ENCODE measurements at regions not wholly inside any gene's neighbourhood (a gene's known extent, or its start where the extent isn't known, plus 50 kb on each side); places are given as distances from the start of the nearest gene placed in this dataset.

GRCh38 chr9:89719202-89719601, 114.4 kb downstream of the GADD45G start:
- intact Hi-C loops (cut with DNase I) = no loop called here
- WGBS, 4 donors = 80 to 94% (median 89%) methylated on average over 4 of the region's 4 CpGs
- Histone ChIP-seq H3K9me3 (replicated peaks in 1 of 3) (no peaks in the 10 kb centered on the region), H3K36me3 (replicated peaks in 1 of 2) (no peaks in the 10 kb centered on the region), H3K27ac (no peak overlapping the region), H3K4me3 (no peak overlapping the region), H3K4me1 (replicated peaks in 1 of 2) (no peaks in the 10 kb centered on the region), H3K27me3 (no peaks in the 10 kb centered on the region)
- DNase-seq = no peak
- TF ChIP-seq CTCF (IDR thresholded peaks at IDR 0.05) (no peak), POLR2A (IDR thresholded peaks at IDR 0.05) (no peak)

GRCh38 chr9:89720696-89721175, 115.9 kb downstream of the GADD45G start:
- H3K9me3 ChIP-seq (replicated peaks in 1 of 3) = no peaks in the 10 kb centered on the region
- H3K4me1 ChIP-seq (replicated peaks in 1 of 2) = no peaks in the 10 kb centered on the region
- no peak for DNase-seq
- H3K4me3 ChIP-seq = no peak overlapping the region
- H3K27ac ChIP-seq = no peak overlapping the region
- TF ChIP-seq CTCF (IDR thresholded peaks at IDR 0.05) (no peak), POLR2A (IDR thresholded peaks at IDR 0.05) (no peak)
- WGBS, 4 donors = 71 to 82% (median 79%) methylated on average over 4 of the region's 4 CpGs
- no peaks in the 10 kb centered on the region for H3K27me3 ChIP-seq
- intact Hi-C loops (cut with DNase I) = no loop called here
- H3K36me3 ChIP-seq (replicated peaks in 1 of 2) = no peaks in the 10 kb centered on the region

GRCh38 chr9:89721176-89721700, 116.4 kb downstream of the GADD45G start:
- H3K4me1 ChIP-seq (replicated peaks in 1 of 2) = no peaks in the 10 kb centered on the region
- no peak for DNase-seq
- H3K36me3 ChIP-seq (replicated peaks in 1 of 2) = no peaks in the 10 kb centered on the region
- H3K4me3 ChIP-seq = no peak overlapping the region
- H3K27ac ChIP-seq = no peak overlapping the region
- intact Hi-C loops (cut with DNase I) = no loop called here
- no peaks in the 10 kb centered on the region for H3K27me3 ChIP-seq
- 71 to 85% (median 74%) methylated on average over 3 to 4 of the region's 4 CpGs for WGBS, 4 donors
- H3K9me3 ChIP-seq (replicated peaks in 1 of 3) = no peaks in the 10 kb centered on the region
- no peak for TF ChIP-seq POLR2A (IDR thresholded peaks at IDR 0.05)
- no peak for TF ChIP-seq CTCF (IDR thresholded peaks at IDR 0.05)

- Histone ChIP-seq H3K36me3 (replicated peaks in 1 of 2) (no peaks in the 10 kb centered on the region), H3K9me3 (replicated peaks in 1 of 3) (no peaks in the 10 kb centered on the region), H3K4me1 (replicated peaks in 1 of 2) (no peaks in the 10 kb centered on the region), H3K27me3 (no peaks in the 10 kb centered on the region), H3K4me3 (no peak overlapping the region), H3K27ac (no peak overlapping the region)
- no peak for DNase-seq
- intact Hi-C loops (cut with DNase I) = no loop called here
- WGBS, 4 donors = 86 to 95% (median 94%) methylated on average over 4 to 9 of the region's 9 CpGs
- TF ChIP-seq CTCF (IDR thresholded peaks at IDR 0.05) (no peak), POLR2A (IDR thresholded peaks at IDR 0.05) (no peak)
Measured at GRCh38 chr9:89721971-89722530, 117.2 kb downstream of the GADD45G start.
